HepG2 (cell line): ENCODE measurements at regions not wholly inside any gene's neighbourhood (a gene's known extent, or its start where the extent isn't known, plus 50 kb on each side); places are given as distances from the start of the nearest gene placed in this dataset.
"Not testable (repeated sequence)": the region's sequence is repeated elsewhere in the genome, so short reads cannot be mapped to it uniquely, and the experiment has no call there.

Source experiments
- ATAC-seq: fragments of 200-7000 bp; cut with Tn5 transposase; 3 replicates; pipeline ENCODE4 v1.9.1; 2020; ENCODE audit warnings: mild to moderate bottlenecking, moderate library complexity
- BruUV-seq: library from RNA; stranded (reverse); fragments of 400-500 nt; replicated peaks from 2 replicates; lab custom pipeline; 2021; lab: Mats Ljungman, UMichigan
- CTCF ChIA-PET: fragments of 300-600 bp; formaldehyde crosslinking; extraction: SDS; loops from one replicate; lab custom pipeline; 2021; ENCODE audit warnings: low total read pairs, inconsistent platforms, low intra/inter-chr PET ratio; lab: Yijun Ruan, JAX
- POLR2A ChIA-PET: fragments of 350-600 bp; sonication (Branson Sonifier 250); formaldehyde crosslinking; loops from one replicate; lab custom pipeline; 2020; ENCODE audit warnings: antibody characterized with exemption, inconsistent platforms; lab: Yijun Ruan, JAX
- DNase-seq: peaks from one replicate; pipeline ENCODE4 v3.0.0-alpha.2; 2015; ENCODE audit warnings: low spot score
- FAIRE-seq: peaks from 3 replicates; lab custom pipeline; 2011; peaks lifted over from hg19 to GRCh38; lab: Jason Lieb, UNC
- H2AFZ ChIP-seq: one replicate; pipeline ENCODE4 v1.6.1; 2011; ENCODE audit warnings: low read length, inconsistent platforms
- H3K27ac ChIP-seq: fragments of 300-600 bp; 3 replicates; pipeline ENCODE4 v1.8.0; 2011; ENCODE audit warnings: mixed run types, mild to moderate bottlenecking, mixed read lengths, low read length, inconsistent platforms; ENCODE audit not compliant: insufficient read depth; ENCODE audit errors: extremely low read length
- H3K27me3 ChIP-seq, 2 experiments: fragments of 200-600 bp in 1 of 2; 2 replicates in 1 of 2; 3 replicates in 1 of 2; pipeline versions ENCODE4 v1.6.0 to v1.8.0; 2011; ENCODE audit warnings: low read length in 2 of 2, mild to moderate bottlenecking in 2 of 2, moderate library complexity in 2 of 2, inconsistent platforms in 1 of 2; ENCODE audit not compliant: insufficient read depth in 2 of 2, control insufficient read depth in 1 of 2
- H3K36me3 ChIP-seq, 2 experiments: fragments of 200-600 bp in 1 of 2; replicated peaks in 1 of 2; 2 replicates in 1 of 2; 3 replicates in 1 of 2; pipeline versions ENCODE4 v1.5.1 to v1.8.0; 2011; ENCODE audit warnings: low read length in 2 of 2, inconsistent platforms in 1 of 2; ENCODE audit not compliant: insufficient read depth in 2 of 2, control insufficient read depth in 1 of 2
- H3K4me1 ChIP-seq: 2 replicates; pipeline ENCODE4 v1.5.1; 2012; ENCODE audit warnings: low read length, inconsistent platforms; ENCODE audit not compliant: insufficient read depth
- H3K4me2 ChIP-seq: 2 replicates; pipeline ENCODE4 v1.6.0; 2011; ENCODE audit warnings: low read depth, low read length, inconsistent platforms
- H3K4me3 ChIP-seq, 3 experiments: fragments of 200-600 bp in 1 of 3; sonication (generic), shearing (Covaris generic) in 1 of 3; replicated peaks in 1 of 3; 2 replicates each; pipeline ENCODE4 v1.5.1; 2011 to 2016; ENCODE audit warnings: low read length in 3 of 3, inconsistent platforms in 2 of 3, low read depth in 2 of 3, mild to moderate bottlenecking in 2 of 3, control low read depth in 1 of 3, mixed read lengths in 1 of 3; ENCODE audit not compliant: insufficient read depth in 1 of 3
- H3K79me2 ChIP-seq: one replicate; pipeline ENCODE4 v1.6.1; 2011; ENCODE audit warnings: low read length, inconsistent platforms; ENCODE audit not compliant: insufficient read depth
- H3K9ac ChIP-seq: 2 replicates; pipeline ENCODE4 v1.6.0; 2011; ENCODE audit warnings: mild to moderate bottlenecking, low read depth, low read length, inconsistent platforms; ENCODE audit not compliant: insufficient read depth
- H3K9me3 ChIP-seq: 2 replicates; pipeline ENCODE4 v1.5.1; 2012; ENCODE audit warnings: mild to moderate bottlenecking, low read length
- H4K20me1 ChIP-seq: 2 replicates; pipeline ENCODE4 v1.6.0; 2011; ENCODE audit warnings: inconsistent platforms, mild to moderate bottlenecking, low read length, moderate library complexity; ENCODE audit not compliant: insufficient read depth
- CHD2 ChIP-seq: IDR thresholded peaks from 2 replicates; pipeline ENCODE4 v1.6.1; 2011; ENCODE audit warnings: low read depth, low read length, improper control_type of control experiment
- HNF4G ChIP-seq, 2 experiments: sonication (generic) in 1 of 2; formaldehyde crosslinking in 1 of 2; IDR thresholded peaks; 2 replicates each; pipeline versions ENCODE4 v1.4.0 to v1.6.1; 2011 to 2020; ENCODE audit warnings: borderline replicate concordance in 2 of 2, low read depth in 2 of 2, mild to moderate bottlenecking in 2 of 2, low read length in 1 of 2, missing genetic modification reagents in 1 of 2, moderate library complexity in 1 of 2
- ISX ChIP-seq: sonication (generic); formaldehyde crosslinking; conservative IDR thresholded peaks from 2 replicates; pipeline ENCODE4 v1.5.0; 2020; ENCODE audit warnings: missing genetic modification reagents
- ZBTB42 ChIP-seq: sonication (generic); formaldehyde crosslinking; IDR thresholded peaks from 2 replicates; pipeline ENCODE4 v1.5.0; 2020; ENCODE audit warnings: mild to moderate bottlenecking, missing genetic modification reagents
- ZNF281 ChIP-seq: sonication (generic); formaldehyde crosslinking; IDR thresholded peaks from 2 replicates; pipeline ENCODE4 v1.4.0; 2020; ENCODE audit warnings: missing genetic modification reagents, borderline replicate concordance
- ZNF317 ChIP-seq: sonication (generic); formaldehyde crosslinking; IDR thresholded peaks from 2 replicates; pipeline ENCODE4 v1.5.0; 2020; ENCODE audit warnings: mild to moderate bottlenecking, missing genetic modification reagents
- ZNF737 ChIP-seq: sonication (generic); formaldehyde crosslinking; IDR thresholded peaks from 2 replicates; pipeline ENCODE4 v1.5.0; 2020; ENCODE audit warnings: missing genetic modification reagents, mild to moderate bottlenecking, borderline replicate concordance
- ZNF784 ChIP-seq: sonication (generic); formaldehyde crosslinking; IDR thresholded peaks from 2 replicates; pipeline ENCODE4 v1.5.1; 2020; ENCODE audit warnings: missing genetic modification reagents, mild to moderate bottlenecking, borderline replicate concordance
- ZNF878 ChIP-seq: sonication (generic); formaldehyde crosslinking; IDR thresholded peaks from 2 replicates; pipeline ENCODE4 v1.8.1; 2023; ENCODE audit warnings: mild to moderate bottlenecking, missing genetic modification reagents, moderate library complexity
- ZSCAN20 ChIP-seq: sonication (generic); formaldehyde crosslinking; IDR thresholded peaks from 2 replicates; pipeline ENCODE4 v1.4.0; 2020; ENCODE audit warnings: missing genetic modification reagents, mild to moderate bottlenecking, borderline replicate concordance
- ZXDC ChIP-seq: sonication (generic); formaldehyde crosslinking; IDR thresholded peaks from 2 replicates; pipeline ENCODE4 v1.5.0; 2020; ENCODE audit warnings: mild to moderate bottlenecking, missing genetic modification reagents
- WGBS: methylation state at CpG from one replicate; pipeline ENCODE4 v1.1.6; 2017; ENCODE audit warnings: low lambda C conversion rate; 5-methylcytosine and 5-hydroxymethylcytosine counted together
- in situ Hi-C: cut with HindIII; loops from 2 replicates; pipeline ENCODE4 v1.10.0; 2017; ENCODE audit warnings: low pct_unique_long_range_greater_than_20kb; ENCODE audit not compliant: extremely low pct_ligation_motif_present
- intact Hi-C: fragments of 100-400 bp; cut with micrococcal nuclease; formaldehyde crosslinking; loops from one replicate; pipeline ENCODE4 v1.10.0; 2022; ENCODE audit not compliant: unreplicated experiment

- no peaks in the 10 kb centered on the region for H3K79me2 ChIP-seq
- CTCF ChIA-PET, result no interaction called here
- H4K20me1 ChIP-seq, result no peaks in the 10 kb centered on the region
- WGBS, result 1% methylated on average over 4 of the region's 4 CpGs
- BruUV-seq, result no TSS peak
- no peaks in the 10 kb centered on the region for H3K9me3 ChIP-seq
- DNase-seq (no peak), ATAC-seq (no peak), FAIRE-seq (no peak)
- H2AFZ ChIP-seq, result no peak overlapping the region
- intact Hi-C loops, result no loop called here
- no peak overlapping the region for H3K9ac ChIP-seq
- no peaks in the 10 kb centered on the region for H3K27me3 ChIP-seq
- no peak overlapping the region for H3K4me3 ChIP-seq
- H3K36me3 ChIP-seq, result no peaks in the 10 kb centered on the region
- POLR2A ChIA-PET, result no interaction called here
- in situ Hi-C loops, result no loop called here
- H3K4me2 ChIP-seq, result no peak overlapping the region
- no peak for TF ChIP-seq ZNF281 (CRISPR knock-in tag)
- TF ChIP-seq ZNF317 (CRISPR knock-in tag), result no peak
- TF ChIP-seq ZNF878 (CRISPR knock-in tag), result no peak
- no peak for TF ChIP-seq ZXDC
- no peak for TF ChIP-seq CHD2
- no peak for TF ChIP-seq ISX
- no peak for TF ChIP-seq ZBTB42
- TF ChIP-seq ZNF737, result no peak
- TF ChIP-seq ZSCAN20 (CRISPR knock-in tag), result no peak
- TF ChIP-seq HNF4G (IDR thresholded peaks at IDR 0.05; ENCODE audit: borderline replicate concordance, low read depth, low read length), result no peak
- no peak for TF ChIP-seq HNF4G (CRISPR knock-in tag; IDR thresholded peaks at IDR 0.05; ENCODE audit: borderline replicate concordance, low read depth)
- TF ChIP-seq ZNF784 (CRISPR knock-in tag), result no peak
- no peaks in the 10 kb centered on the region for H3K4me1 ChIP-seq
- no peak overlapping the region for H3K27ac ChIP-seq
Measured at GRCh38 chr18:66867653-66868052, 263.8 kb upstream of the CDH19 start.

GRCh38 chr18:66866427-66866940 lies 262.6 kb upstream of the CDH19 start:
- BruUV-seq, CTCF ChIA-PET: not testable (repeated sequence)

More at GRCh38 chr18:66866427-66866940, 262.6 kb upstream of the CDH19 start:
- WGBS, result 86% methylated on average over 6 of the region's 43 CpGs
- H3K79me2 ChIP-seq, intact Hi-C loops, H3K27ac ChIP-seq, H2AFZ ChIP-seq, H4K20me1 ChIP-seq, in situ Hi-C loops, ATAC-seq, H3K4me3 ChIP-seq, H3K9ac ChIP-seq, H3K36me3 ChIP-seq, POLR2A ChIA-PET, H3K27me3 ChIP-seq, FAIRE-seq, H3K4me2 ChIP-seq, H3K9me3 ChIP-seq, DNase-seq, H3K4me1 ChIP-seq: not testable (repeated sequence)
